ENCODE measurements at regions not wholly inside any gene's neighbourhood (a gene's known extent, or its start where the extent isn't known, plus 50 kb on each side); places are given as distances from the start of the nearest gene placed in this dataset.

GRCh38 chr7:26497801-26498596 is 206.3 kb downstream of the SNX10 start:
- no peaks in the 10 kb centered on the region for H4K20me1 ChIP-seq (ENCODE audit: control insufficient read depth, insufficient read depth)
- H3K4me2 ChIP-seq (ENCODE audit: control insufficient read depth, insufficient read depth): no peak overlapping the region
- ChIA-PET RAD21 (ENCODE audit: unreplicated experiment) (interaction anchor here (1.1 to 1.3 kb wide), 2 partner anchors 120 to 128 kb away, joined by 3 to 4 read pairs; no protein-coding TSS in a partner anchor), CTCF (interaction anchor here (1.3 to 2.1 kb wide), 7 partner anchors 120 to 606 kb away, joined by 3 to 14 read pairs (median 4); no protein-coding TSS in a partner anchor), SMC1A (ENCODE audit: uncharacterized antibody, unreplicated experiment) (interaction anchor here (1.0 to 2.6 kb wide), 4 partner anchors 57 to 129 kb away, joined by 3 to 12 read pairs (median 4); no protein-coding TSS in a partner anchor), POLR2A (no interaction called here)
- H3K9me3 ChIP-seq (replicated peaks; ENCODE audit: control insufficient read depth, insufficient read depth, low read length): no peaks in the 10 kb centered on the region
- no TSS peak for BruUV-seq (replicated peaks)
- no peaks in the 10 kb centered on the region for H3K79me2 ChIP-seq (ENCODE audit: control insufficient read depth, insufficient read depth, low read length)
- H2AFZ ChIP-seq (ENCODE audit: control insufficient read depth, low read depth, low read length): no peak overlapping the region
- TF ChIP-seq MTA3 (IDR thresholded peaks at IDR 0.05; ENCODE audit: borderline replicate concordance, low read length) (no peak), CREB1 (IDR thresholded peaks at IDR 0.05; ENCODE audit: low read depth) (no peak), NFIC (IDR thresholded peaks at IDR 0.05; ENCODE audit: low read depth, low read length) (no peak), POLR2AphosphoS5 (IDR thresholded peaks at IDR 0.05; ENCODE audit: low read length) (no peak), MEF2A (IDR thresholded peaks at IDR 0.05; ENCODE audit: insufficient read depth, low read depth, low read length) (no peak), RUNX3 (IDR thresholded peaks at IDR 0.05; ENCODE audit: low read length) (no peak), JUND (IDR thresholded peaks at IDR 0.05; ENCODE audit: low read depth, low read length) (no peak), BCLAF1 (IDR thresholded peaks at IDR 0.05) (no peak), CREM (IDR thresholded peaks at IDR 0.05; ENCODE audit: low read depth) (no peak), EP300 (IDR thresholded peaks at IDR 0.05; ENCODE audit: borderline replicate concordance in 1 of 2, control insufficient read depth in 1 of 2, low read depth in 2 of 2, low read length in 2 of 2) (no peak), GATAD2B (conservative IDR thresholded peaks at IDR 0.05; ENCODE audit: low read depth) (no peak), NFYA (IDR thresholded peaks at IDR 0.05; ENCODE audit: borderline replicate concordance, low read depth, low read length) (no peak), BHLHE40 (IDR thresholded peaks at IDR 0.05; ENCODE audit: borderline replicate concordance in 1 of 2, low read depth in 2 of 2, low read length in 1 of 2) (no peak), EED (IDR thresholded peaks at IDR 0.05; ENCODE audit: low read depth) (no peak), CEBPB (IDR thresholded peaks at IDR 0.05; ENCODE audit: borderline replicate concordance in 1 of 2, low read depth in 2 of 2, low read length in 2 of 2) (no peak), ATF7 (IDR thresholded peaks at IDR 0.05; ENCODE audit: low read depth) (no peak), IRF3 (IDR thresholded peaks at IDR 0.05) (no peak), MXI1 (IDR thresholded peaks at IDR 0.05; ENCODE audit: low read depth, low read length) (no peak), SRF (IDR thresholded peaks at IDR 0.05; ENCODE audit: low read depth in 2 of 2, low read length in 2 of 2) (no peak)
- in situ Hi-C loops (cut with MboI) (no loop called here), intact Hi-C loops (cut with micrococcal nuclease; ENCODE audit: unreplicated experiment) (no loop called here)
- no peak for FAIRE-seq
- WGBS (ENCODE audit: insufficient coverage, insufficient replicate concordance, low lambda C conversion rate, missing lambda C conversion rate): 52% methylated on average over 12 of the region's 12 CpGs
- H3K27ac ChIP-seq (ENCODE audit: control insufficient read depth, insufficient read depth): no peak overlapping the region
- no peaks in the 10 kb centered on the region for H3K36me3 ChIP-seq (ENCODE audit: control insufficient read depth in 2 of 2, insufficient read depth in 2 of 2, low read length in 1 of 2)
- no peak for DNase-seq (ENCODE audit: low read depth, low spot score)
- no peak for ATAC-seq
- no peaks in the 10 kb centered on the region for H3K4me1 ChIP-seq (ENCODE audit: control insufficient read depth, insufficient read depth, low read length)
- H3K27me3 ChIP-seq (replicated peaks in 1 of 2; ENCODE audit: control insufficient read depth in 2 of 2, insufficient read depth in 2 of 2, low read length in 1 of 2): no peaks in the 10 kb centered on the region
- no peak overlapping the region for H3K9ac ChIP-seq (ENCODE audit: control insufficient read depth, insufficient read depth, low read length)
- no peak overlapping the region for H3K4me3 ChIP-seq

Data from GM12878 (cell line).